T47D (cell line): ENCODE measurements at regions not wholly inside any gene's neighbourhood (a gene's known extent, or its start where the extent isn't known, plus 50 kb on each side); places are given as distances from the start of the nearest gene placed in this dataset.

Source experiments
- DNase-seq, 2 experiments: peaks; one replicate each; pipeline versions ENCODE4 v3.0.0 to v3.0.0-alpha.2; 2011 to 2012; ENCODE audit warnings: low read depth in 1 of 2, low spot score in 1 of 2
- JUND ChIP-seq: IDR thresholded peaks from 2 replicates; pipeline ENCODE4 v1.6.1; 2012; ENCODE audit warnings: low read depth
- in situ Hi-C: cut with HindIII; loops from 2 replicates; pipeline ENCODE4 v1.10.0; 2016; ENCODE audit warnings: low sequenced_read_pairs, low pct_unique_long_range_greater_than_20kb

DNA sequence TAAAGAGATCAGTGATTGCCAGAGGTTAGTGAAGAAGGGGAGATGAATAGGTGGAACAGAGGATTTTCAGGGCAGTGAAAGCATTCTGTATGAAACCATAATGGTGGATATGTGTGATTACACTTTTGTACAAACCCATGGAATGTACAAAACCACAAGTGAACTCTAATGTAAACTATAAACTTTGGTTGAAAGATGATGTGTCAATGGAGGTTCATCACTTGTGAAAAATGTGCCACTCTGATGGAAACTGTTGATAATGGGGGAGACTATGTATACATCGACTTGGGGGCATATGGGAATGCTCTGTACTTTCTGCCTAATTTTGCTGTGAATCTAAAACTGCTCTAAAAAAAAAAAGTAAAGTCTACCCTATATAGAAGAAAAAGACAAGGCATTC, 68.7 kb upstream of the ARHGEF3 start:
- in situ Hi-C loops, result no loop called here
- TF ChIP-seq JUND, result no peak
- no peak for DNase-seq

- in situ Hi-C loops, result no loop called here
- no peak for DNase-seq
Measured at GRCh38 chr3:56869157-56869889, 67.6 kb upstream of the ARHGEF3 start.

GRCh38 chr3:56868706-56869105, 67.0 kb upstream of the ARHGEF3 start:
- in situ Hi-C loops, result no loop called here
- no peak for DNase-seq
- no peak for TF ChIP-seq JUND

More at GRCh38 chr3:56869157-56869889, 67.6 kb upstream of the ARHGEF3 start:
- no peak for TF ChIP-seq JUND

DNA sequence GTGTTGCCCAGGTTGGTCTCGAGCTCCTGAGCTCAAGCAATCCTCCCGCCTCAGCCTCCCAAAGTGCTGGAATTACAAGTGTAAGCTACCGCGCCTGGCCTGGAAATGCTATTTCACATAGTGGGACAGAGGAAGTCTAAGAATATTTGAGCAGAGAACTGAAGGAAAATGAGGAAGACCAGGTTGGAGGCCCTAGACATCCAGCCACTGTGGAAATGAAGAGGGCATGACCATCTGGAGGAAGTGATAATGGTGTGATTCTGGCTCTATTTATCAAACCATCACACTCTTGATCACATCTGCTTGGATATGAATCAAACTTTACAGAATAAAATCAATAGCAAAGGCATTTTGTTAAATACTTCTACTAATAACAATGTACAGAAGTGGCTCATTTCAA, 65.9 kb upstream of the ARHGEF3 start:
- in situ Hi-C loops, result no loop called here
- no peak for TF ChIP-seq JUND
- DNase-seq, result no peak

- DNase-seq, result no peak
- in situ Hi-C loops, result no loop called here
- TF ChIP-seq JUND, result no peak
Measured at GRCh38 chr3:56864918-56865524, 63.3 kb upstream of the ARHGEF3 start.

- no peak for TF ChIP-seq JUND
- in situ Hi-C loops, result no loop called here
- DNase-seq, result no peak
Measured at GRCh38 chr3:56864090-56864489, 62.3 kb upstream of the ARHGEF3 start.

DNA sequence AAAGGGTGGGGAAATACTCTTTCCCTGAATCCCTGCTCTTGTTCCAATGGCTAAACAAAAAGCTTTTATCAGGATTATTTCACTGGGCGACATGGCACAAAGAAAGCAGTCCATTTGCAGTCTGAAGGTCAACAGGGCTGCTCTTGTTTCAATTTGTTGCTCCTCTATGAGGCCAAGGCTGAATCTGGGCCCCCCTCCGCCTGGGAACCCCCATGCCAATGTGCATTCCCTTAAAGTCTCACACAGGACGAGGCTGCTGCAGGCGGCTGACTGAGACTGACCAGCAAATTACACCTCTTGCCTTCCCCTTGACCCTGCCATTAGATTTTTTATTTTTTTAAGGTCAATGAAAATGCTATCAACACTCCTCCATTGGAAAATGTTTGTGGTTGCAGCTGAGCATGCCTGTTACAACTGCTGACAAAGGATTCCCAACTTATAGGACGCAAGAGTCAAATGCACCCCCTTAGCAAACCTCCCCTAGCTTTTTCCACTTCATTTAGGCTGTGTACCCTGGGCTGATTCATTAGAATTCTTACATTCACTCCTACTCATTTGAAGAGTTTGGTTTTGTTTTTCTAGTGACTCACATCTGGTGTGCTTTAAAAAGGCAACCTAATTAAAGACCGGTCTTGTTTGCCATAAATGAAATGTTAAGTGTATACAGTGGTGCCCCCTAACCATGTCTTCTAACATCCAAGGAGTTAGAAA, 60.8 kb upstream of the ARHGEF3 start:
- in situ Hi-C loops, result no loop called here
- TF ChIP-seq JUND, result no peak
- DNase-seq, result no peak

DNA sequence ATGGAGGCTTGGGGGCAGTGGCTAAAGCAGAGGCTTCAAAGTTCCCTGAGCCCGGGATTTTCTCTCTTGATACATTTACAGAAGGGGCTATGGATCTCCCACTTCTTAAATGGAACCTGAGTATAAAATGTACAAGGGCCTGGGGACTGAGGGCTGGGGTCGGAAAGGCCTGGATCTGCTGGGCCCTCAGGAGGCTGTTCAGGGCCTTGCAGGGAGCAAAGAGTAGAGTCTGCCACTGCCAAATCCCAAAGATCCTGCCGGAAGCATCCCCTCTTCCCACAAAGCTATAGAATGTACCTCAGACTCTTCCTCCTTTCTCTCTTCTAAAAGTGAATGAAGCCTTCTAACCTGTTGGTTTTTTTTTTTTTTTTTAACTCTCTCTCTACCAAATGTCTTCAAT, 59.8 kb upstream of the ARHGEF3 start:
- DNase-seq, result no peak
- TF ChIP-seq JUND, result no peak
- in situ Hi-C loops, result no loop called here

- in situ Hi-C loops, result no loop called here
- no peak for DNase-seq
- TF ChIP-seq JUND, result no peak
Measured at GRCh38 chr3:56860939-56861338, 59.2 kb upstream of the ARHGEF3 start.

DNA sequence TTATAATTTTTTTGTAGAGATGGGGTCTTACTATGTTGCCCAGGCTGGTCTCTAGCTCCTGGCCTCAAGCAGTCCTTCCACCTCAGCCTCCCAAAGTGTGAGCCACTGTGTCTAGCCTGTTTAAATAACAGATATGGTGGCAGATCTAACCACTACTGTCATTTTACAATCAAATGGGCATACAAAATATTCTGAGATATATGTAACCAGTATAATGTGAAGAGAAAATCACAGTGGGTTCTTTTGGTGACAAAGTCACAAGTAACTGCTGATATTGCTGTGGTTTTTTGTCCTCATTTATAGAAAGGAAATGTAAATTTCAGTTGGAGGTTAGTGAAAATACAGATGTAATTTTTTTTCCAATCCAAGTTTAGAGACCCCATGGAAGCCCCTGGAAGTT, 58.6 kb upstream of the ARHGEF3 start:
- no peak for DNase-seq
- no peak for TF ChIP-seq JUND
- in situ Hi-C loops, result no loop called here

- TF ChIP-seq JUND, result no peak
- in situ Hi-C loops, result no loop called here
- DNase-seq, result peak in 1 of 2 experiments; percentile 10
Measured at GRCh38 chr3:56858331-56858730, 56.6 kb upstream of the ARHGEF3 start.

GRCh38 chr3:56857178-56857577, 55.4 kb upstream of the ARHGEF3 start:
- no peak for TF ChIP-seq JUND

GRCh38 chr3:56856752-56857151, 55.0 kb upstream of the ARHGEF3 start:
- in situ Hi-C loops, result no loop called here
- TF ChIP-seq JUND, result no peak

More at GRCh38 chr3:56857178-56857577, 55.4 kb upstream of the ARHGEF3 start:
- in situ Hi-C loops, result no loop called here
- no peak for DNase-seq

More at GRCh38 chr3:56856752-56857151, 55.0 kb upstream of the ARHGEF3 start:
- no peak for DNase-seq
